ENCODE measurements at regions not wholly inside any gene's neighbourhood (a gene's known extent, or its start where the extent isn't known, plus 50 kb on each side); places are given as distances from the start of the nearest gene placed in this dataset.

GRCh38 chr9:107730666-107731065, 241.1 kb upstream of the KLF4 start:
- Histone ChIP-seq H3K4me1 (ENCODE audit: control insufficient read depth in 1 of 2, insufficient read depth in 2 of 2, low read length in 2 of 2) (peaks cover 2 to 9% of the 10 kb centered on the region in 2 donors), H3K27me3 (ENCODE audit: control insufficient read depth in 1 of 2, insufficient read depth in 2 of 2, low read length in 1 of 2) (no peaks in the 10 kb centered on the region), H3K4me3 (ENCODE audit: low read length in 2 of 2) (no peak overlapping the region), H3K9me3 (ENCODE audit: control insufficient read depth, low read length) (no peaks in the 10 kb centered on the region), H3K27ac (ENCODE audit: low read depth in 1 of 2, low read length in 2 of 2) (no peak overlapping the region), H3K36me3 (ENCODE audit: control insufficient read depth in 1 of 2, insufficient read depth in 2 of 2, low read length in 1 of 2) (no peaks in the 10 kb centered on the region)
- intact Hi-C loops (cut with DNase I): loop anchor here in 1 of 2 donors (5.0 to 10.0 kb wide), 3 partner anchors 93 to 744 kb away; partner anchors contain the start of gene KLF4
- DNase-seq (no peak), ATAC-seq (ENCODE audit: low FRiP score) (no peak)
- 96 to 98% methylated on average over 1 of the region's 1 CpG for WGBS, 2 donors

- no peak overlapping the region for H3K4me3 ChIP-seq (ENCODE audit: low read length in 2 of 2)
- H3K27ac ChIP-seq (ENCODE audit: low read depth in 1 of 2, low read length in 2 of 2): peak overlapping the region; percentile 73 to 90
- no peaks in the 10 kb centered on the region for H3K36me3 ChIP-seq (ENCODE audit: control insufficient read depth in 1 of 2, insufficient read depth in 2 of 2, low read length in 1 of 2)
- no peaks in the 10 kb centered on the region for H3K9me3 ChIP-seq (ENCODE audit: control insufficient read depth, low read length)
- intact Hi-C loops (cut with DNase I): loop anchor here (5.0 kb wide), 2 partner anchors 40 to 90 kb away; no protein-coding TSS in a partner anchor
- no peaks in the 10 kb centered on the region for H3K27me3 ChIP-seq (ENCODE audit: control insufficient read depth in 1 of 2, insufficient read depth in 2 of 2, low read length in 1 of 2)
- H3K4me1 ChIP-seq (ENCODE audit: control insufficient read depth in 1 of 2, insufficient read depth in 2 of 2, low read length in 2 of 2): peaks cover 2 to 9% of the 10 kb centered on the region in 2 donors
- WGBS, 2 donors: 37 to 40% methylated on average over 5 of the region's 5 CpGs
- ATAC-seq (ENCODE audit: low FRiP score) (no peak), DNase-seq (no peak)
Measured at GRCh38 chr9:107727086-107727780, 237.7 kb upstream of the KLF4 start.

GRCh38 chr9:107723015-107723414, 233.4 kb upstream of the KLF4 start:
- 94 to 97% methylated on average over 4 of the region's 4 CpGs for WGBS, 2 donors
- DNase-seq (no peak), ATAC-seq (ENCODE audit: low FRiP score) (no peak)
- peaks cover 2 to 9% of the 10 kb centered on the region in 2 donors for H3K4me1 ChIP-seq (ENCODE audit: control insufficient read depth in 1 of 2, insufficient read depth in 2 of 2, low read length in 2 of 2)
- no peaks in the 10 kb centered on the region for H3K9me3 ChIP-seq (ENCODE audit: control insufficient read depth, low read length)
- intact Hi-C loops (cut with DNase I): no loop called here
- H3K27me3 ChIP-seq (ENCODE audit: control insufficient read depth in 1 of 2, insufficient read depth in 2 of 2, low read length in 1 of 2): no peaks in the 10 kb centered on the region
- no peak overlapping the region for H3K27ac ChIP-seq (ENCODE audit: low read depth in 1 of 2, low read length in 2 of 2)
- H3K4me3 ChIP-seq (ENCODE audit: low read length in 2 of 2): no peak overlapping the region
- no peaks in the 10 kb centered on the region for H3K36me3 ChIP-seq (ENCODE audit: control insufficient read depth in 1 of 2, insufficient read depth in 2 of 2, low read length in 1 of 2)

GRCh38 chr9:107721705-107722245, 232.2 kb upstream of the KLF4 start:
- Histone ChIP-seq H3K27ac (ENCODE audit: low read depth in 1 of 2, low read length in 2 of 2) (no peak overlapping the region), H3K36me3 (ENCODE audit: control insufficient read depth in 1 of 2, insufficient read depth in 2 of 2, low read length in 1 of 2) (no peaks in the 10 kb centered on the region), H3K4me3 (ENCODE audit: low read length in 2 of 2) (no peak overlapping the region), H3K9me3 (ENCODE audit: control insufficient read depth, low read length) (no peaks in the 10 kb centered on the region), H3K27me3 (ENCODE audit: control insufficient read depth in 1 of 2, insufficient read depth in 2 of 2, low read length in 1 of 2) (no peaks in the 10 kb centered on the region), H3K4me1 (ENCODE audit: control insufficient read depth in 1 of 2, insufficient read depth in 2 of 2, low read length in 2 of 2) (no peaks in the 10 kb centered on the region)
- WGBS, 2 donors: 85 to 88% methylated on average over 5 of the region's 5 CpGs
- no peak for ATAC-seq (ENCODE audit: low FRiP score)
- DNase-seq: no peak
- intact Hi-C loops (cut with DNase I): no loop called here

- WGBS, 2 donors: 90 to 93% methylated on average over 2 of the region's 2 CpGs
- Histone ChIP-seq H3K4me1 (ENCODE audit: control insufficient read depth in 1 of 2, insufficient read depth in 2 of 2, low read length in 2 of 2) (no peaks in the 10 kb centered on the region), H3K27ac (ENCODE audit: low read depth in 1 of 2, low read length in 2 of 2) (no peak overlapping the region), H3K9me3 (ENCODE audit: control insufficient read depth, low read length) (no peaks in the 10 kb centered on the region), H3K27me3 (ENCODE audit: control insufficient read depth in 1 of 2, insufficient read depth in 2 of 2, low read length in 1 of 2) (no peaks in the 10 kb centered on the region), H3K4me3 (ENCODE audit: low read length in 2 of 2) (no peak overlapping the region), H3K36me3 (ENCODE audit: control insufficient read depth in 1 of 2, insufficient read depth in 2 of 2, low read length in 1 of 2) (no peaks in the 10 kb centered on the region)
- ATAC-seq (ENCODE audit: low FRiP score): no peak
- DNase-seq: no peak
- intact Hi-C loops (cut with DNase I): no loop called here
Measured at GRCh38 chr9:107720501-107720900, 230.9 kb upstream of the KLF4 start.

GRCh38 chr9:107717529-107718314, 228.2 kb upstream of the KLF4 start:
- H3K9me3 ChIP-seq (ENCODE audit: control insufficient read depth, low read length): no peaks in the 10 kb centered on the region
- DNase-seq (no peak), ATAC-seq (ENCODE audit: low FRiP score) (no peak)
- no peak overlapping the region for H3K4me3 ChIP-seq (ENCODE audit: low read length in 2 of 2)
- H3K27me3 ChIP-seq (ENCODE audit: control insufficient read depth in 1 of 2, insufficient read depth in 2 of 2, low read length in 1 of 2): no peaks in the 10 kb centered on the region
- H3K4me1 ChIP-seq (ENCODE audit: control insufficient read depth in 1 of 2, insufficient read depth in 2 of 2, low read length in 2 of 2): no peaks in the 10 kb centered on the region
- no peak overlapping the region for H3K27ac ChIP-seq (ENCODE audit: low read depth in 1 of 2, low read length in 2 of 2)
- H3K36me3 ChIP-seq (ENCODE audit: control insufficient read depth in 1 of 2, insufficient read depth in 2 of 2, low read length in 1 of 2): no peaks in the 10 kb centered on the region
- 96 to 97% methylated on average over 9 of the region's 9 CpGs for WGBS, 2 donors
- intact Hi-C loops (cut with DNase I): no loop called here

- 82 to 87% methylated on average over 4 of the region's 4 CpGs for WGBS, 2 donors
- no peak overlapping the region for H3K27ac ChIP-seq (ENCODE audit: low read depth in 1 of 2, low read length in 2 of 2)
- no peaks in the 10 kb centered on the region for H3K4me1 ChIP-seq (ENCODE audit: control insufficient read depth in 1 of 2, insufficient read depth in 2 of 2, low read length in 2 of 2)
- ATAC-seq (ENCODE audit: low FRiP score) (no peak), DNase-seq (no peak)
- H3K9me3 ChIP-seq (ENCODE audit: control insufficient read depth, low read length): no peaks in the 10 kb centered on the region
- H3K27me3 ChIP-seq (ENCODE audit: control insufficient read depth in 1 of 2, insufficient read depth in 2 of 2, low read length in 1 of 2): no peaks in the 10 kb centered on the region
- H3K36me3 ChIP-seq (ENCODE audit: control insufficient read depth in 1 of 2, insufficient read depth in 2 of 2, low read length in 1 of 2): no peaks in the 10 kb centered on the region
- intact Hi-C loops (cut with DNase I): no loop called here
- H3K4me3 ChIP-seq (ENCODE audit: low read length in 2 of 2): no peak overlapping the region
Measured at GRCh38 chr9:107715740-107716139, 226.2 kb upstream of the KLF4 start.

- ATAC-seq (ENCODE audit: low FRiP score): no peak
- DNase-seq: no peak
- intact Hi-C loops (cut with DNase I): no loop called here
- 91 to 93% methylated on average over 4 of the region's 4 CpGs for WGBS, 2 donors
- no peaks in the 10 kb centered on the region for H3K27me3 ChIP-seq (ENCODE audit: control insufficient read depth in 1 of 2, insufficient read depth in 2 of 2, low read length in 1 of 2)
- no peak overlapping the region for H3K27ac ChIP-seq (ENCODE audit: low read depth in 1 of 2, low read length in 2 of 2)
- no peaks in the 10 kb centered on the region for H3K9me3 ChIP-seq (ENCODE audit: control insufficient read depth, low read length)
- no peaks in the 10 kb centered on the region for H3K4me1 ChIP-seq (ENCODE audit: control insufficient read depth in 1 of 2, insufficient read depth in 2 of 2, low read length in 2 of 2)
- no peak overlapping the region for H3K4me3 ChIP-seq (ENCODE audit: low read length in 2 of 2)
- H3K36me3 ChIP-seq (ENCODE audit: control insufficient read depth in 1 of 2, insufficient read depth in 2 of 2, low read length in 1 of 2): no peaks in the 10 kb centered on the region
Measured at GRCh38 chr9:107713470-107713869, 223.9 kb upstream of the KLF4 start.
